Fibroblast of the conjunctiva (primary cell): ENCODE measurements at regions not wholly inside any gene's neighbourhood (a gene's known extent, or its start where the extent isn't known, plus 50 kb on each side); places are given as distances from the start of the nearest gene placed in this dataset.
"Not testable (repeated sequence)": the region's sequence is repeated elsewhere in the genome, so short reads cannot be mapped to it uniquely, and the experiment has no call there.

Source experiments
- DNase-seq: peaks from one replicate; pipeline ENCODE4 v3.0.0-alpha.2; 2010; ENCODE audit warnings: low read depth

- no peak for DNase-seq
Observed at GRCh38 chr4:141851246-141851891, 215.0 kb downstream of the IL15 start.

GRCh38 chr4:141853091-141853764 is 216.8 kb downstream of the IL15 start:
- no peak for DNase-seq

GRCh38 chr4:141858437-141858836 is 222.1 kb downstream of the IL15 start:
- no peak for DNase-seq

GRCh38 chr4:141860974-141861373 is 224.6 kb downstream of the IL15 start:
- no peak for DNase-seq

- DNase-seq = no peak
Observed at GRCh38 chr4:141870152-141870551, 233.8 kb downstream of the IL15 start.

- DNase-seq = no peak
Observed at GRCh38 chr4:141871086-141871770, 234.8 kb downstream of the IL15 start.

- not testable (repeated sequence) for DNase-seq
Observed at GRCh38 chr4:141882650-141883049, 246.3 kb downstream of the IL15 start.

GRCh38 chr4:141884070-141884469 is 247.7 kb downstream of the IL15 start:
- no peak for DNase-seq

GRCh38 chr4:141885112-141885511 is 248.7 kb downstream of the IL15 start:
- no peak for DNase-seq

GRCh38 chr4:141890279-141890678 is 253.9 kb downstream of the IL15 start:
- DNase-seq = no peak

GRCh38 chr4:141891260-141892120 is 255.1 kb downstream of the IL15 start:
- no peak for DNase-seq

- DNase-seq = no peak
Observed at GRCh38 chr4:141896687-141897086, 260.3 kb downstream of the IL15 start.

GRCh38 chr4:141898346-141898745 is 262.0 kb downstream of the IL15 start:
- DNase-seq = no peak

- no peak for DNase-seq
Observed at GRCh38 chr4:141899103-141899502, 262.7 kb downstream of the IL15 start.

GRCh38 chr4:141899541-141899940 is 263.2 kb downstream of the IL15 start:
- no peak for DNase-seq

- DNase-seq = no peak
Observed at GRCh38 chr4:141900856-141901255, 264.5 kb downstream of the IL15 start.

GRCh38 chr4:141905751-141906150 is 269.4 kb downstream of the IL15 start:
- no peak for DNase-seq

GRCh38 chr4:141909541-141909940 is 273.2 kb downstream of the IL15 start:
- DNase-seq = no peak

GRCh38 chr4:141912831-141913230 is 276.4 kb downstream of the IL15 start:
- no peak for DNase-seq

- no peak for DNase-seq
Observed at GRCh38 chr4:141913928-141914327, 277.5 kb downstream of the IL15 start.

GRCh38 chr4:141914746-141915145 is 278.4 kb downstream of the IL15 start:
- DNase-seq = no peak

GRCh38 chr4:141919649-141920048 is 283.3 kb downstream of the IL15 start:
- no peak for DNase-seq
